HG03066 (cell line): ENCODE measurements at regions not wholly inside any gene's neighbourhood (a gene's known extent, or its start where the extent isn't known, plus 50 kb on each side); places are given as distances from the start of the nearest gene placed in this dataset.

ENCODE experiments used
- ATAC-seq: cut with Tn5 transposase; IDR thresholded peaks from one replicate; pipeline ENCODE4 v1.9.1; 2021; ENCODE audit warnings: low read depth; ENCODE audit not compliant: unreplicated experiment

- ATAC-seq = no peak
Observed at GRCh38 chr6:157769776-157770426, 53.1 kb upstream of the SNX9 start.

GRCh38 chr6:157770946-157771345, 52.1 kb upstream of the SNX9 start:
- ATAC-seq = no peak

GRCh38 chr6:157772820-157773219, 50.2 kb upstream of the SNX9 start:
- ATAC-seq = no peak
